PC-9 (cell line): ENCODE measurements at regions not wholly inside any gene's neighbourhood (a gene's known extent, or its start where the extent isn't known, plus 50 kb on each side); places are given as distances from the start of the nearest gene placed in this dataset.

Source experiments
- EZH2 ChIP-seq: fragments of 200-600 bp; sonication (generic); IDR thresholded peaks from 2 replicates; pipeline ENCODE4 v1.8.0; 2017; ENCODE audit warnings: antibody characterized with exemption, low read depth
- TF ChIP-seq, protein P1 (sequence below): fragments of 200-600 bp; sonication (generic); conservative IDR thresholded peaks from 2 replicates; pipeline ENCODE4 v1.6.1; 2017; ENCODE audit warnings: mixed run types, antibody characterized with exemption, mild to moderate bottlenecking, moderate library complexity

- TF ChIP-seq, protein P1, sequence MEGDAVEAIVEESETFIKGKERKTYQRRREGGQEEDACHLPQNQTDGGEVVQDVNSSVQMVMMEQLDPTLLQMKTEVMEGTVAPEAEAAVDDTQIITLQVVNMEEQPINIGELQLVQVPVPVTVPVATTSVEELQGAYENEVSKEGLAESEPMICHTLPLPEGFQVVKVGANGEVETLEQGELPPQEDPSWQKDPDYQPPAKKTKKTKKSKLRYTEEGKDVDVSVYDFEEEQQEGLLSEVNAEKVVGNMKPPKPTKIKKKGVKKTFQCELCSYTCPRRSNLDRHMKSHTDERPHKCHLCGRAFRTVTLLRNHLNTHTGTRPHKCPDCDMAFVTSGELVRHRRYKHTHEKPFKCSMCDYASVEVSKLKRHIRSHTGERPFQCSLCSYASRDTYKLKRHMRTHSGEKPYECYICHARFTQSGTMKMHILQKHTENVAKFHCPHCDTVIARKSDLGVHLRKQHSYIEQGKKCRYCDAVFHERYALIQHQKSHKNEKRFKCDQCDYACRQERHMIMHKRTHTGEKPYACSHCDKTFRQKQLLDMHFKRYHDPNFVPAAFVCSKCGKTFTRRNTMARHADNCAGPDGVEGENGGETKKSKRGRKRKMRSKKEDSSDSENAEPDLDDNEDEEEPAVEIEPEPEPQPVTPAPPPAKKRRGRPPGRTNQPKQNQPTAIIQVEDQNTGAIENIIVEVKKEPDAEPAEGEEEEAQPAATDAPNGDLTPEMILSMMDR = no peak
- no peak for TF ChIP-seq EZH2
Measured at GRCh38 chr3:10557250-10557649, 51.9 kb upstream of the ATP2B2 start.
